Embryonic facial prominence (tissue), 1 donor: ENCODE measurements at regions not wholly inside any gene's neighbourhood (a gene's known extent, or its start where the extent isn't known, plus 50 kb on each side); places are given as distances from the start of the nearest gene placed in this dataset.

Experiments
- DNase-seq: peaks from one replicate; pipeline ENCODE4 v3.0.0-alpha.2; 2016; ENCODE audit errors: extremely low spot score

DNA sequence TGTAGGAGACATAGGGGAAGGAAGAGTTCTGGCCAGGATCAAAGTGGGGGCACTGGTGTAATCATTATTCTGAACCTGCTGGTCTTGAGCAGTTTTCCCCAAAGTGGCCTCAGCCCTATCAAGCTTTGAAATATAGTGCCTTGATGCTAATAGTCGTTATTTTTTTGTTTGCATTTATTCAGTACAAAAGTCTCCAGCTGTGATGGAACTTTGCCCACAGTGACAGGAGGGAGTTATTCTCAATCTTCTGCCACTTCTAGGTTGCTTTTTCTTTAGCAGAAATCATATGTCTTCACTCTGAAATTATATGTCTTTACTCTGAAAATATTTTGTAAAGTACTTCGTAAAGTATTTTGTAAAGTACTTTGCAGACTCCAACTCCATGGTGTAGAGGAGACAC is 93.1 kb downstream of the FAT3 start:
- DNase-seq: no peak

DNA sequence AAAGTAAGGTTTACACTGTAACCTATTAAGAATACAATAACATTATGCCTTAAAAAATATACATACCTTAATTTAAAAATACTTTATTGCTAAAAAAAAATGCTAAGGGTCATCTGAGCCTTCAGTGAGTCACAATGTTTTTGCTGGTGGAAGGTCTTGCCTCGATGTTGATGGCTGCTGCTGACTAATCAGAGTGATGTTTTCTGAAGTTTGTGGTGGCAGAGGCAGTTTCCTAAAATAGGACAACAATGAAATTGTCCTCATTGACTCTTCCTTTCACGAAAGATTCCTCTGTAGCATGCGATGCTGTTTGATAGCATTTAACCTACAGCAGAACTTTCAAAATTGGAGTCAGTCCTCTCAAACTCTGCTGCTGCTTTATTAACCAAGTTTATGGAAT is 97.6 kb downstream of the FAT3 start:
- no peak for DNase-seq

DNA sequence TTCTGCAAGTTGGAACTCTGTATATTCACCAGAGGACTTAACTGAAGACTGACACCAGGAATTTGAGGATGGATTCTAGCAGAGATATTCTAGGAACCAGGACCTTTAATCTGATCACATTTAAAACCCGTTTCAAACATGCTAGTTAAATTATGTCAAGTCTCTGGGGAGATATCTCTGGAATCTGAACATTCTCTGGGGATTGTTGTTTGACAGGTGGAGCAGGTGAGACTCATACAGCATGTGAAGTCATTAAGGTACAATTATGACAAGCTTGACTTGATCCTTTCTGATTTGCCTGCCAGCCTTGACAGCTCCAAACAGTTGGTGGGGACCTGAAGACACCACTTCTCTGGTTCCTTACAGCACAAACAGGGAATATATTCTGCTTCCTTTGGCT is 100.3 kb downstream of the FAT3 start:
- no peak for DNase-seq

DNA sequence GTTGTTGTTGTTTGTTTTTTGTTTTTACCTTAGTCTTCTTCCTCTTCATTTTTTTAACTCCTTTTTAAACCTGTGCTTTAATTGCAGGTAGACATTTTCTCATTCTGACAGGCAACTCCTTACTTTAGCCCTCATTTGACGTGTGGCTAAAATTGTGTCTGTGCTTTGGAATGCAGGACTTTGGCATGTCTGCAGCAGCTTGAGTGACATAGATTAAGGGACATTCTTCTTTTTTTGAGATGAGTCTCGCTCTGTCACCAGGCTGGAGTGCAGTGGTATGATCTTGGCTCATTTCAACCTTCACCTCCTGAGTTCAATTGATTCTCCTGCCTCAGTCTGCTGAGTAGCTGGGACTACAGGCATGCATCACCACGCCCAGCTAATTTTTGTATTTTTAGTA is 100.8 kb downstream of the FAT3 start:
- no peak for DNase-seq

DNA sequence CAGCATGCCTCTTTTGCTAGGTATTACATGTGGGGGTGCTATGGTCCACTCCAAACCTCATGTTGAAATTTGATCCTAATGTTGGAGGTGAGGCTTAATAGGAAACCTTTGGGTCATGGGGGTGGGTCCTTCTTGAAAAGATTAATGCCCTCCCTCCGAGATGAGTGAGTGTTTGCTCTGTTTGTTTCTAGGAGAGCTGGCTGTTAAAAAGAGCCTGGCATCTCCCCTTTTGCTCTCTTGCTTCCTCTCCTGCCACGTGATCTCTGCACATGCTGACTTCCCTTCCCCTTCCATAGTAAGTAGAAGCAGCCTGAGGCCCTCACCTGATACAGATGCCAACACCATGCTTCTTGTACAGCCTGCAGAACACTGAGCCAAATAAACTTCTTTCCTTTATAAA is 104.5 kb downstream of the FAT3 start:
- DNase-seq: no peak

DNA sequence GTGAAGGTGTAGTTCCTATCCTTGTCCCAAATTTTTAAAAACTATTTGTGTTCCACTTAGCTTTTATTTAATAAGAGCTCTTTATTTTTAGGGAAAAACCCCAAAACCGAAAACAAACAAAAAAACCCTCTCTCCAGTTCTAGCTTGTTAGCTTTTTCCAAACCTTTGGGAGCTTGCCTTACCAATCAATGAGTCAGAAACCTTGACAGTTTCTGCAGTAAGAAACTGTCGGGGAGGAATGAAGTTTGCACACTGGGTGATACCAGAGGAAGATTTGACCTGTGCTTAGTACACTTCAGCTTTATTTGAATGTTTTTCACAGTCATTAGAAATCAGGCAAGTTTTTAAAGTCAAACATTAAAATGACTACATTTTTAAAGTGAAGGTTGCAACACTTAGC is 105.0 kb downstream of the FAT3 start:
- no peak for DNase-seq

DNA sequence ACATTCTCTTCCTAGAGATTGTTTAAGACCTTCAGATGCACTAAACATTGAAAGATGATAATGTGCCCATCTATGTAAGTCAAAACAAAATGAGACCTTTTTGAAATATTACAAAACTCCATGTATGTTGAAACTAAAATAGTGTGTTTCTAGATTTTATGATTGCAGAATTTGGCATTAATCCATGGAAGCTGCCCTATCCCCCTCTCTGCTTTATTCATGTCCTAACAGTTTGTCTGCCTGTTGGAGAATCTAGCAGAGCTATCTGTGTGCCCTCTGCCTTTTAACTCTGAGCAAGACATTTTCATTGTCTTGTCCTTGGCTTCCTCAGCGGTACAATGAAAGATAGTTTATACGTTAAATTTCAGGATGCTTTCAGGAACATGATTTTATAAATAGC is 105.5 kb downstream of the FAT3 start:
- no peak for DNase-seq

DNA sequence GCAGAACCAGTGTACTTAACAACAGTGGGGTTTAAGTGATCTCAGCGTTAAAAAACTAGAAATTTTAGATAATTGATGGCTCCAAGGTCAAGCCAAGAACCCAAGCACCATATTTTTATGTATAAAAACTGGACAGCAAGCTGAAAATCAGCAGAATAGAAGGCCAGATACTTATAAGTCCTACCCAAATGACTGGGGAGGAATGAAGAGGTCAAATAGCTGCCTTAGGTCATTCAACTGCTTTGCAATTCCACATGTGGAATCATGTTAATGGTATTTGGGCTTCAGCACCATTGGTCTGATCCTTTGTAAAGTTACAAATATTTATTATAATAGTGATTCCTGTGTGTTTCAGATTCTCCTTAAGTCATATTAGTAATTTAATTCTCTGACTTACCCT is 108.4 kb downstream of the FAT3 start:
- no peak for DNase-seq

DNA sequence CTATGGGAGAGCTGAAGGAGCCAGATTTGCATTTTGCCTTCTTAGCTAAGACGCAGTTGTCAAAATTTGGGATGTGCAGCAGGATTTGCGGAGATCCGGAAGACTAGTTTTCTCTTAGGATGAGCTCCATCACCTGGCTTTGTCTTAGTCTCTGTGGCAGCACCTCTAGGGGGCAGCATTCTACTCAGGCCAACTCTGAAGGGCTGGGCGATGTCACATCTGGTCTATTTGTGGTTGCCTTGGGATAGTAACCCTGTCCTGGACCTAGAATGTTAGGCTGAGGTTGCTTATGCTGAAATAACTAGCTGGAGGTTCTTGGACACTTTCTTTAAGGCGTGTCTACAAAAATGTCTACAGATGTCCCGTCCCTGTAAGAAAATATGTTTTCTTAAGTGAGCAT is 116.2 kb downstream of the FAT3 start:
- no peak for DNase-seq

DNA sequence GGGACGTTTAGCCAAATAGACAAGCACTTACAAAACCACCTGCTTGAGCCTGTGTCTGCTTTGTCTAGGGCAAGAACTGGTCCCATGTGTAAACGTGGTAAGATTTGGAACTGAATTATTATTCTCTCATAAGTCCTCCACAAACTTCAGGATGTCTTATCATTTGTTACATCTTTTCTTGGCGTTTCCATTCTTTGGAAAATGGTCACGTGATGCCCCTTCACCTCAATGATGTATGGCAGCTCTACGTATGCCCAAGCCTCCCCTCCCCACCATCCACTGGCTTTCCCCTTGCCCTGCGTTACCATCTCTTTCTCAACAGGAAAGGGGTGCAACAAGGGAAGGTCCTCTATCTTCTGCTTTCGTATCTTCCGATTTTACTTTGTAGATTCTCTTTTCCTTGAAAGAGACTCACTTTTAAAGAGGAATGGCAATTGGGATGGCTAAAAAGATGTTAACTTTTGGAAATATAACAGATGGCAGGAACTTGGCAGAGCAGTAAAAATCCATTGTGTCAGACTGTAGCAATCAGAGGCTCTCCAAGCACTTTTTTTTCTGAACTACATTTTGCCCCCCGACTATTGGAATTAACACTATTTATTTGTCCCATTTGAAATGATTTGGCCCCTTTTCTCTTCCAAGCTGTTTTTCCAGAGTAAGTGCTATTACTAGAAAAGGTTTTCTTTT is 117.6 kb downstream of the FAT3 start:
- no peak for DNase-seq

DNA sequence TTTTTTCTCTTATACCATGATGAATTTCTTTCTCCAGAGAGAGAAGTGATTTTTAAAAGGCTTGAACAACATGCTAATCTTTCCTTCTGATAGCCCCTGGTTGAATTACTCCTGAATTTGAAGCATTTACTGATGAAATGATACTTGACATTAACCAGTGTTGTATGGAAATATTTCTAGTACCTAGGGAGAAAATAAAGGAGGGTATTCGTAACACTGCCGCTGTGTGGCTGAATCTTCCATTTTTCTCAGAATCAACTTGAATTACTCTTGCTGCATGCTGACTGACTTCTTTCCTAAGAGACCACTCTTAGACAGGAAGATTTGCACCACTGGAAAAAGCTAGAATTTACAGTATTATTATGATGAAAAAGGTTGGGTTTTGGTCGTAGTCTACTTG is 118.3 kb downstream of the FAT3 start:
- DNase-seq: no peak

DNA sequence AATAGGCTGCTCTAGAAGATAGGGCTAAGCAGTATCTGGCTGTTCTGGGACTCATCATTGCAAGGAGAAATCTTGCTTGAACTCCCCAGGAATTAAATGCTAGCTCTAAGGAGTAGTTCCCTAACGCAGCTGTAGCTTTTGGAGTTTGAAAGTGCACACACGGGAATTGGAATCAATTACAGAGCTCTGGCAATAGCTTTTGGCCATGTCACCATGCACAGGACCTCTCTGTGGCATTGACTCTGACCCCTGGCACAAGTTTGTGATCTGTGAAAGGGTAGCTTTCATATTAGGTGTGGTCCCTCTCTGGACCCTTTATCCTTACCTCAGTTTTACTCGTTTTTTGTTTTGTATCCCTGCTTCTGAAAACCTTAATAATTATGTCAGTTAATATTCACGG is 121.6 kb downstream of the FAT3 start:
- DNase-seq: no peak

DNA sequence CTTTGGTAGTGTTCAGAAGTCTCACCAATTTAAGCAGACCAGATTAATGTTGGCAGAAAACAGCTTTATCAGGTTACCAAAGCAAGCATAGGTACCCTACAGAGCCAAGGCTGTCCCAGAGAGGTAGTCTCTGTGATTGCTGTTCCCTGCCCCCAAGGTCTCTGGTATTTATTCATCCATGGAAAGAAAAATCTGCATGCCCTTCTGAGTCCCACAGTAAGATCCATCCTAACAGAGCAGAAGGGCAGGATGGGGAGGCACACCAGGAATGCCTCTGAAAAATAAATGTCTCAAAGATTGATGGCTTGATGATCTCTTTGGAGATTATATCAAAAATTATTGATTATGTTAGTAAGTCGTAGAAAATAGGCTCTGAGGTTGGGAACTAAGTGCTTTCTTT is 122.8 kb downstream of the FAT3 start:
- DNase-seq: no peak

DNA sequence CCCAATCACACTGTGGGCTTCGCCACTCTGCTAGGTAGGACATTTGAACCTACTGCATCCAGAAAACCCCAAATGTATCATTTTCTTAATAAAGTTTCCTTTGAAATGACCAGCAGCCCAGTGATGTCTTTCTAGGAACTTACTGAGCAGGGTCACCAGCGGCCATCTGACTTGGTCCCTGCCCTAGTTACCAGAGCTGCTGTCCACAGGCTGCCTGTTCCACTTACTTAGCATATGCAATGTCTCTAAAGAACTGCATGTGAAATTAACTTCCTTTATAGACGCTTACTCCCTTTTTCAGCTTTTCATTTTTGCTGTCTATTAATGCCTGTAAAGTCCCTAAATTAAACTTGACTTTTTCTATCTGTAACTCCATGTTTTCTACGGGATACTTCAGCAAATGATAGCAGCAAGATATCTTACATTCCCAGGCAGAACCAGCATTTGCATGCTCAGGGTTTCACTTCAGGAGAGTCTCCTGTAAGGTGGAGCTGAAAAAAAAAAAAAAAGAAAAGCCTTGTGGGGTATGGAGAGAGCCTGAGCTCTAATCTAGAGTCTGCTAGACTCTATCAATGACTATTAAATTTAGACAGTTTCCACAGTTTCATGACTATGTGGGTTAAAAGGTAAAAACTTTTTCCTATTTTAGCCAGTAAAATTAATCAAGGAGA is 125.0 kb downstream of the FAT3 start:
- DNase-seq: no peak

DNA sequence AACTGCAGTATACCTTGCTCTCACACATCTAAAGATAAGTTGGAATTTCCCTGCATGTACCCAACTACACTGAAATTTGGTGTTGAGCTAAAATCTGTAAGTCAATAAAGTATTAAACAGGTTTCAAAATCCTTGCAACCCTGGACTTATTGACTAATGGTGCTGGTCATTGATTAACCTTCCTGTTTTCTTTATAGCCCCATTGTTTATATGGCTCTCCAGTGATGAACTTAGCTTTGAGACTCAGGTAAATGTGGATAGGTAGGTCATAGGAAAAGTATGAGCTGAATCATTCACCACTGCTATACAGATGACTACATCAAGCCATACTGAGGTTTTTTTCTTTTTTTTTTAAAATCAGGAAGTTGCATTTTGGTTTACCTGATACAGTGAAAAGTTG is 132.7 kb downstream of the FAT3 start:
- DNase-seq: no peak

DNA sequence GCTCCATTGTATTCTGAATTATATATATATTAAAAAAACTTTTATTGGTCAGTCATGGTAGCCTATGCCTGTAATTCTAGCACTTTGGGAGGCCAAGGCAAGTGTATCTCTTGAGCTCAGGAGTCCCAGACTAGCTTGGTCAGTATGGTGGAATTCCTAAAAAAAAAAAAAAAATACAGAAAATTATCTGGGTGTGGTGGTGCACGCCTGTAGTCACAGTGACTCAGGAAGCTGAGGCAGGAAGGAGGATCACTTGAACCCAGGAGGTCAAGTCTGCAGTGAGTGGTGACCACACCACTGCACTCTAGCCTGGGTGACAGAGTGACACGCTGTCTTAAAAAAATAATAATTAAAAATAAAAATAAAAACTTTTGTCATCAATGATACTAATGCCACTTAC is 133.2 kb downstream of the FAT3 start:
- DNase-seq: no peak

DNA sequence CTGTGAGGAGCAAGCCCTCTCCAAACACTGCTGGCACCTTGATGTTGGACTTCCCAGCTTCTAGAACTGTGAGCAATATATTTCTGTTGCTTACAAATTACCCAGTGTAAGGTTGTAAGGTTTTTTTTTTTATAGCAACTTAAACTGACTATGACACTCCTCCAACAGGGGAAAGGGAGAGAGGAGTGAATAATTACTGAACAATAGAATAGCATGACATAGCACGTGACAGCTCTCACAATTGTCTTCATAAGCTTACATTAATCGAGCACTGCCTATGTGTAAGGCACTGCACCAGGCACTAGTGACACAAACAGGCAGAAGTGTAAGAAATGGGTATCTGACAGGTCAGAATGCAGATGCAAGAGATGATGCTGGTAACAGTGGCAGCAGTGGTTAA is 136.9 kb downstream of the FAT3 start:
- DNase-seq: no peak

DNA sequence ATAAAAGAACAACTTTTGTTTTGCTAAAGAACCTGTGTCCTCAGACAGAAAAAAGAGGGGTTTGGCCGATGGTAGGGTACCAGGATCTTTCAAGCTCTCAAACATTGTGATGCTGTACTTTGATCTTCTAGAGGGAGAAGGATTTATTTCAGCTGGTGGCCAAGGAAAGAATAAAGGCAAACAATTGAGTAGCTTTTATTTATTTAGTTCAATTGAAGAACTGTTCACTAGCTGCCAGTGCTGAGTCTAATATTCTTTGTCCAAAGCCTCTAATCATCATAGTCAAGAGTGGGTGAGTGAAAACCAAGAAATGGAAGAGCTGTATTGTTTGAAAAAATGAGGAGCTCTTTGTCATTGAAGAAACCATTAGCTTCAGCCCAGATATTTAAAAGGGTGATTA is 138.4 kb downstream of the FAT3 start:
- DNase-seq: no peak

DNA sequence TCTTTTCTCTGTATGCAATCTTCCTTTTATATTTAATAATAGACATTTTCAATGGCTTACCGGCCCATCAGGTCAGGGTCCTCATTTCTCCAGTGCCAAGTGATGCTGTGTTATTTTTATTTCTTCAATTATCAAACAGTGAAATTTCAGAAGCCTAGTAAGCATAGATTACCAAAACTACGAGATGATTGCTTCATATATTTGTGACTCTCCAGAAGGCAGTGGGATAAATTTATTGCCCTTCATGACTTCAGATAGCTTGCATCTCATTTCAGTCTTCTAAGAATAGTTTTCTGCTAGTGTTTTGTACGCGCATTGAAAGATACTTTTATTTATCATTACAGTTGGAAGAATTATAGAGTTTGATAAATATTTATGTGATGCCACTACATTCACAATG is 139.6 kb downstream of the FAT3 start:
- DNase-seq: no peak

DNA sequence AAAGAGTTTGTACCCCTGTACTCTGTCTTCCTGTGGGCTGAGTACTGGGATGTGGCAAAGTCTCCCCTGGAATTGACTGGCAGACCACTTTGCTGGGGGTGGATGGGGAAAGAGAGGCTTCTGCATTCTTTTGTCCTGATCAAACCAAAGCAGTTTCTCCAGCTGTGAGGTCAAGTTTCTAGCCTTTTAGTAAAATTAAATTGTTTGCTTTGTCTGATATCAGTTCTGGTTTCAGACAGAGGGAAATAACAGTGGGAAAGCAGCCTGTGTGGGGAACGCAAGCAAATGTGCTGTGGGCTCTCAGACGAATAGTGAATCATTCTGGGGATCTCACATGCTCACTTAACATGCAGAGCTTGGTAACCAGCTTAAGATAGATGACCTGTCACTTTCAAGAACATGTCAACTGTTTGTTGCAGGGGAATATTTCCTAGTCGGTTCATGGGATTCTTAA is 151.6 kb downstream of the FAT3 start:
- no peak for DNase-seq

DNA sequence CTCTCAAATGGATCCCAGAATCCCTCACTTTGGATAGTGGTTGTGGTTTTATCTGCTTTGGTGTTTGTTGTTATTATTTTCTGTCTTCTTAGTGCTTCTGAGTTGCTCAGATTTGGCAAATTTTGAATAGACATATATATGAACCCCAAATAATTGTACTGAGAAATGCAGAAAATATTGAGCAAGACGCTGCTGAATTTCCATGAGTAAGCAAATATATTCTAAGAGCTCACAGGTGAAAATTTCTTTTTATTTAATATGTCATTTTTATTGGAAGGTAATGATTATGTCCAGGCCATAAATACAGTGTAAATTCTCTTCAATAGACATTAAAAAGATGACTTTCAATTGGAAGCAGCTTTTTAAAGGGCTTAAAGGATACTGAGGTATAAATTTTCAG is 152.1 kb downstream of the FAT3 start:
- no peak for DNase-seq

DNA sequence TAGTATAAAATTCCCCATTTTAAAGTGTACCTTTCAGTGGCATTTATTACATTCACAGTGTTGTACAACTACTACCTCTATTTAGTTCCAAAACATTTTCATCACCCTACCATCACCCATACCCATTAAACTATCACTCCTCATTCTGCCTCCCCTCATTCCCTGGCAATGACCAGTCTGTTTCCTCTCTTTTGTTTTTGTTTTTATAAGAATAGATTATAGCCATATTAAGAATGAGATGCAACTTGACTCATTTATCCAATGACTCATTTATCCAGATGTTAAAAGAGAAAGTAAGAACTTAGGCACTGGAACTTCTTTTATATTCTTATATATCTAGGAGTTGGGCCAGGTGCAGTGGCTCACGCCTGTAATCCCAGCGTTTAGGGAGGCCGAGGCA is 156.3 kb downstream of the FAT3 start:
- no peak for DNase-seq

DNA sequence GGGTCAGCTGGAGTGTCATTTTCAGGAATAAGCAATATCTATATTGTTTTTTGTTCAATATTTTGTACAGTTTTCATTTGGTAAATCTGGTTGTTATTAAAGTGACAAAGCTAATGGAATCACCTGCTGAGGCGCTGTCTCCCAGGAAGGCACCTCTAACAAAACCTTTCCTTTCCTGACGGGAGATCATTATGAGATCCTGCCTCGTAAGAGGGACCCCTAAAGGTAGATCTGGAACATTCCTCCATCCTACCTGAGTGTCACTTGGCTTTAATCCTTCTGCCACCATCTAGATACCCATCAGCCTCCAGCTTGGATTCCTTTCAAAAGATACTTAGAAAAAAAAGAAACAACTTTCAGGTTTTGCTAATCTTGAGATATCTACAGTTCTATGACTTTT is 157.7 kb downstream of the FAT3 start:
- no peak for DNase-seq

DNA sequence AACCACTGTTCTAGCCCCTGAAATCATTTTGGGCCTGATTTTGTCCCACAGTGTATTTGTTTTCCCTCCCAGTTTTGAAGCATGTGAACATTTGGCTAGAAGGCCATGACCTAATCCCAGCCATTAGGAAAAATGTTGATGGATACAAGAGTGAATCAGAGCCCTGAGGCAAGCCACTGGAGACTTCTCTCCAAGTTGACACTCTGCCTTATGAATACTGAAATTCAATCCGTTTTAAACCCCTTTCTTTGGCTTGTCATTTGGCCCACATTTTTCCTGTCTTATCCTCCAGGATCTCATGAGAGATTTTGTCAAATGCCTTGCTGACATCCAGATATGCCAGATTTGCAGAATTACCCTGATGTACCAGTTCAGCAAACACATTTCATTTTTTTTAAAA is 158.8 kb downstream of the FAT3 start:
- no peak for DNase-seq
